ENCODE measurements at regions not wholly inside any gene's neighbourhood (a gene's known extent, or its start where the extent isn't known, plus 50 kb on each side); places are given as distances from the start of the nearest gene placed in this dataset.

- TF ChIP-seq TCF7L2 (IDR thresholded peaks at IDR 0.05; ENCODE audit: low read depth, low read length) (no peak), CTCF (IDR thresholded peaks at IDR 0.05) (no peak), SIN3A (IDR thresholded peaks at IDR 0.05; ENCODE audit: borderline replicate concordance, insufficient read depth, low read depth, low read length) (no peak), POLR2AphosphoS5 (IDR thresholded peaks at IDR 0.05; ENCODE audit: low read depth, low read length) (no peak), REST (IDR thresholded peaks at IDR 0.05; ENCODE audit: insufficient read depth in 1 of 2, low read depth in 2 of 2, low read length in 1 of 2) (no peak)
These were observed 90.7 kb upstream of the PKN2 start for GRCh38 chr1:88593358-88593757.

Data from Panc1 (cell line).